ENCODE measurements at regions not wholly inside any gene's neighbourhood (a gene's known extent, or its start where the extent isn't known, plus 50 kb on each side); places are given as distances from the start of the nearest gene placed in this dataset.

GRCh38 chr13:56338421-56338820, 802.3 kb upstream of the PRR20A start:
- DNase-seq (ENCODE audit: low read depth in 2 of 2): no peak
- no peak for TF ChIP-seq CTCF (IDR thresholded peaks at IDR 0.05; ENCODE audit: low read depth, low read length)
- no peak overlapping the region for H3K4me3 ChIP-seq (replicated peaks in 1 of 2; ENCODE audit: low read depth in 2 of 2, low read length in 2 of 2)

GRCh38 chr13:56347014-56347413, 793.7 kb upstream of the PRR20A start:
- H3K4me3 ChIP-seq (replicated peaks in 1 of 2; ENCODE audit: low read depth in 2 of 2, low read length in 2 of 2): no peak overlapping the region
- no peak for TF ChIP-seq CTCF (IDR thresholded peaks at IDR 0.05; ENCODE audit: low read depth, low read length)
- DNase-seq (ENCODE audit: low read depth in 2 of 2): no peak

- DNase-seq (ENCODE audit: low read depth in 2 of 2): no peak
- TF ChIP-seq CTCF (IDR thresholded peaks at IDR 0.05; ENCODE audit: low read depth, low read length): no peak
- no peak overlapping the region for H3K4me3 ChIP-seq (replicated peaks in 1 of 2; ENCODE audit: low read depth in 2 of 2, low read length in 2 of 2)
Measured at GRCh38 chr13:56349866-56350265, 790.9 kb upstream of the PRR20A start.

GRCh38 chr13:56351041-56351440, 789.7 kb upstream of the PRR20A start:
- no peak for TF ChIP-seq CTCF (IDR thresholded peaks at IDR 0.05; ENCODE audit: low read depth, low read length)
- no peak for DNase-seq (ENCODE audit: low read depth in 2 of 2)
- no peak overlapping the region for H3K4me3 ChIP-seq (replicated peaks in 1 of 2; ENCODE audit: low read depth in 2 of 2, low read length in 2 of 2)

GRCh38 chr13:56352361-56352760, 788.4 kb upstream of the PRR20A start:
- TF ChIP-seq CTCF (IDR thresholded peaks at IDR 0.05; ENCODE audit: low read depth, low read length): no peak
- no peak overlapping the region for H3K4me3 ChIP-seq (replicated peaks in 1 of 2; ENCODE audit: low read depth in 2 of 2, low read length in 2 of 2)
- no peak for DNase-seq (ENCODE audit: low read depth in 2 of 2)

- H3K4me3 ChIP-seq (replicated peaks in 1 of 2; ENCODE audit: low read depth in 2 of 2, low read length in 2 of 2): no peak overlapping the region
- no peak for DNase-seq (ENCODE audit: low read depth in 2 of 2)
- no peak for TF ChIP-seq CTCF (IDR thresholded peaks at IDR 0.05; ENCODE audit: low read depth, low read length)
Measured at GRCh38 chr13:56352901-56353300, 787.8 kb upstream of the PRR20A start.

- H3K4me3 ChIP-seq (replicated peaks in 1 of 2; ENCODE audit: low read depth in 2 of 2, low read length in 2 of 2): no peak overlapping the region
- TF ChIP-seq CTCF (IDR thresholded peaks at IDR 0.05; ENCODE audit: low read depth, low read length): no peak
- no peak for DNase-seq (ENCODE audit: low read depth in 2 of 2)
Measured at GRCh38 chr13:56356690-56357089, 784.0 kb upstream of the PRR20A start.

All from cardiac fibroblast (primary cell).